ENCODE measurements at regions not wholly inside any gene's neighbourhood (a gene's known extent, or its start where the extent isn't known, plus 50 kb on each side); places are given as distances from the start of the nearest gene placed in this dataset.

DNA sequence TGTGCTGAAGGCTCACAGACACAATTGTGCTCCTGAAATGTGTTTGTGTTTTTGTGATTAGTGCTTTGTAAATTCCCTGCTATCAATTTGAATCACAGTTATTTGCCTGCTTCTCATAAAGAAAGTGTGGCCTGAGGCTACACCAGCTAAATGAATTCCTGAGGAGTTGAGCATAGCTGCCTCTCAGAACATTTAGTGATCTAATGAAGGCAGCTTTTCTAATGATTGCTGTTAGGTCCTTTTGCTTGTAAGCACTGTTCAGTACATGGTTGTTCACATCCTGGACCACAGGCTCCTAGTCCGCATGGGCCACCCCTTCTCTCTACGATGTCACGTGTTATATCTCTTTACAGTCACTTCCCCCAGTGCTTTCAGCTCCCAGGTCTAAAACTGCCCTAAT is 238.2 kb downstream of the B3GLCT start:
- DNase-seq (ENCODE audit: insufficient read length, low spot score) (no peak), FAIRE-seq (no peak)
- TF ChIP-seq POLR2A (IDR thresholded peaks at IDR 0.05; ENCODE audit: low read depth, low read length) (no peak), POLR2AphosphoS5 (IDR thresholded peaks at IDR 0.05; ENCODE audit: low read depth, low read length) (no peak), PAX5 (IDR thresholded peaks at IDR 0.05; ENCODE audit: insufficient read depth, low read length, severe bottlenecking) (no peak), TAF1 (IDR thresholded peaks at IDR 0.05; ENCODE audit: low read depth, low read length) (no peak), SPI1 (IDR thresholded peaks at IDR 0.05; ENCODE audit: low read depth, low read length) (no peak), POU2F2 (IDR thresholded peaks at IDR 0.05; ENCODE audit: low read depth, low read length) (no peak)

DNA sequence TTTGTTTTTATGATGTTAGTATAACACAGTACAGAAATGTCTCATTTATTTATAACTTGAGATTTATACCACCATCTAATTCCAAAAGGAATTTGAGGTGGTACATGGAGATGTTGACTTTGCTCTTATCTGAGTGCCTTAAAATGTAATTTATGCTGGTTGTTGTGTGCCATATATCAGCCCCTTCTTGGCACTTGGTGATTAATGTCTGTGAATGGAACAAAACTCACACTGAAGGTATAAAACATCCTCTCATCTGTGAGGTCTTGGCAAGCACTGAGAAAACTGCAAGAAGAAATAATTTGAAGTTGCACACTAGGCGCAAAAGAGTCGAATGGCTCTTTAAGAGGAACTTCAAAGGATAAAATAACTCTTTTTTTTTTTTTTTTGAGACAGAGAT is 240.4 kb downstream of the B3GLCT start:
- TF ChIP-seq POU2F2 (IDR thresholded peaks at IDR 0.05; ENCODE audit: low read depth, low read length): no peak
- no peak for TF ChIP-seq POLR2A (IDR thresholded peaks at IDR 0.05; ENCODE audit: low read depth, low read length)
- TF ChIP-seq TAF1 (IDR thresholded peaks at IDR 0.05; ENCODE audit: low read depth, low read length): no peak
- TF ChIP-seq SPI1 (IDR thresholded peaks at IDR 0.05; ENCODE audit: low read depth, low read length): no peak
- no peak for TF ChIP-seq PAX5 (IDR thresholded peaks at IDR 0.05; ENCODE audit: insufficient read depth, low read length, severe bottlenecking)
- no peak for TF ChIP-seq POLR2AphosphoS5 (IDR thresholded peaks at IDR 0.05; ENCODE audit: low read depth, low read length)
- no peak for FAIRE-seq
- DNase-seq (ENCODE audit: insufficient read length, low spot score): no peak

- FAIRE-seq (no peak), DNase-seq (ENCODE audit: insufficient read length, low spot score) (no peak)
These were observed 242.2 kb downstream of the B3GLCT start for GRCh38 chr13:31441800-31442510.

DNA sequence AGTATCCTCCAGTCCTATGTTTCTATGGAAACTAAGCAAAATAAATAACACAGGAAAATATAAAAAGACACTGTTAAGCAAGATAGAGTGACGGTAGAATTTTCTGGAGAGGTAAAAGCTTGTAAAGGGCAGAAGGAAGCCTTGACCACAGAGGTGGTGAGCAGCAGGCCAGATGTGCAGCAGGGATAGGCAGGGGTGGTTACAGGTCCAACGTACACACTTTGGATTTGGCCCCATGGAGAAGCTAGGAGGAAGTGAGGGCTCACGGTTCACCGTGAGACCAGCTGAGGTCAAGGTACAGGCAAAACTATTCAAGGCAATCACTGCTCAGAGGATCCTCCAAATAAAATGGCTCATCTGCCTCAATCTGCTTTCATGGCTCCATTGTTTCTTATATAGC is 242.8 kb downstream of the B3GLCT start:
- no peak for FAIRE-seq
- TF ChIP-seq TAF1 (IDR thresholded peaks at IDR 0.05; ENCODE audit: low read depth, low read length): no peak
- TF ChIP-seq POU2F2 (IDR thresholded peaks at IDR 0.05; ENCODE audit: low read depth, low read length): no peak
- no peak for TF ChIP-seq SPI1 (IDR thresholded peaks at IDR 0.05; ENCODE audit: low read depth, low read length)
- TF ChIP-seq POLR2A (IDR thresholded peaks at IDR 0.05; ENCODE audit: low read depth, low read length): no peak
- TF ChIP-seq POLR2AphosphoS5 (IDR thresholded peaks at IDR 0.05; ENCODE audit: low read depth, low read length): no peak
- no peak for TF ChIP-seq PAX5 (IDR thresholded peaks at IDR 0.05; ENCODE audit: insufficient read depth, low read length, severe bottlenecking)
- DNase-seq (ENCODE audit: insufficient read length, low spot score): no peak

More at GRCh38 chr13:31441800-31442510, 242.2 kb downstream of the B3GLCT start:
- TF ChIP-seq SPI1 (IDR thresholded peaks at IDR 0.05; ENCODE audit: low read depth, low read length) (no peak), POLR2AphosphoS5 (IDR thresholded peaks at IDR 0.05; ENCODE audit: low read depth, low read length) (no peak), PAX5 (IDR thresholded peaks at IDR 0.05; ENCODE audit: insufficient read depth, low read length, severe bottlenecking) (no peak), POLR2A (IDR thresholded peaks at IDR 0.05; ENCODE audit: low read depth, low read length) (no peak), POU2F2 (IDR thresholded peaks at IDR 0.05; ENCODE audit: low read depth, low read length) (no peak)

DNA sequence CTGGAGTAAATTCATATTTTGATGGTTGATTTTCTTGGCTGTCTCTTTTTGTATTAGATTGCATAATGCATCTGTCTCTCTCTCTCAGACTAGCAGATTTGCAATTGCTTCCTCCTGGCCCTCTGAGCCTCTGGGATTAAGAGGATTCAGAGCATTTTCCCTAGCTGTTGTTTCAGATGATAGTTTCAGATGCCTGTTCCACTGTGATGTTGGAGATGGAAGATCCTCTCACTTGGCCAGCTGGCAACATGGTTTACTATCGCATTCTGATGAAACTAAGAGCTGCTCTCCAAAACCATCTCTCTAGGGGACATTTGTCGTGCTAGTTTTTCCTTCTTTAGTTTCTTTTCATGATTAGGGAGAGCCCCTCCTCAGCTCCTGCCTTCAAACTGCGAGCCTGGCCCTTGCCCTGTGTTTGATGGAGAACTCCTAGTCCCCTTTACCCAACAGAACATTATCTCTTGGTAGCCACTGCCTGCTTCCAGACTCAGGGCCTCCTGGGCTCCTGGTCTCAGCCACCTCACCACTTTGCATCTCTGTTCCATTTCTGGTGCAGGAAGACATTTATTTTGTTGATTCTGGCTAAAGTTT is 244.6 kb downstream of the B3GLCT start:
- TF ChIP-seq SPI1 (IDR thresholded peaks at IDR 0.05; ENCODE audit: low read depth, low read length) (no peak), TAF1 (IDR thresholded peaks at IDR 0.05; ENCODE audit: low read depth, low read length) (no peak), POLR2A (IDR thresholded peaks at IDR 0.05; ENCODE audit: low read depth, low read length) (no peak), PAX5 (IDR thresholded peaks at IDR 0.05; ENCODE audit: insufficient read depth, low read length, severe bottlenecking) (no peak), POLR2AphosphoS5 (IDR thresholded peaks at IDR 0.05; ENCODE audit: low read depth, low read length) (no peak), POU2F2 (IDR thresholded peaks at IDR 0.05; ENCODE audit: low read depth, low read length) (no peak)
- FAIRE-seq (no peak), DNase-seq (ENCODE audit: insufficient read length, low spot score) (no peak)

GRCh38 chr13:31452525-31452924 is 252.8 kb downstream of the B3GLCT start:
- DNase-seq (ENCODE audit: insufficient read length, low spot score) (no peak), FAIRE-seq (no peak)
- no peak for TF ChIP-seq SPI1 (IDR thresholded peaks at IDR 0.05; ENCODE audit: low read depth, low read length)

- DNase-seq (ENCODE audit: insufficient read length, low spot score) (no peak), FAIRE-seq (no peak)
- TF ChIP-seq PAX5 (IDR thresholded peaks at IDR 0.05; ENCODE audit: insufficient read depth, low read length, severe bottlenecking): no peak
- TF ChIP-seq SPI1 (IDR thresholded peaks at IDR 0.05; ENCODE audit: low read depth, low read length): no peak
- no peak for TF ChIP-seq POU2F2 (IDR thresholded peaks at IDR 0.05; ENCODE audit: low read depth, low read length)
- TF ChIP-seq POLR2A (IDR thresholded peaks at IDR 0.05; ENCODE audit: low read depth, low read length): no peak
- TF ChIP-seq TAF1 (IDR thresholded peaks at IDR 0.05; ENCODE audit: low read depth, low read length): no peak
- no peak for TF ChIP-seq POLR2AphosphoS5 (IDR thresholded peaks at IDR 0.05; ENCODE audit: low read depth, low read length)
These were observed 255.8 kb downstream of the B3GLCT start for GRCh38 chr13:31455581-31455980.

GRCh38 chr13:31456056-31456455 is 256.3 kb downstream of the B3GLCT start:
- DNase-seq (ENCODE audit: insufficient read length, low spot score) (no peak), FAIRE-seq (no peak)
- TF ChIP-seq POLR2AphosphoS5 (IDR thresholded peaks at IDR 0.05; ENCODE audit: low read depth, low read length): no peak
- no peak for TF ChIP-seq TAF1 (IDR thresholded peaks at IDR 0.05; ENCODE audit: low read depth, low read length)
- TF ChIP-seq POLR2A (IDR thresholded peaks at IDR 0.05; ENCODE audit: low read depth, low read length): no peak
- no peak for TF ChIP-seq PAX5 (IDR thresholded peaks at IDR 0.05; ENCODE audit: insufficient read depth, low read length, severe bottlenecking)
- no peak for TF ChIP-seq POU2F2 (IDR thresholded peaks at IDR 0.05; ENCODE audit: low read depth, low read length)
- no peak for TF ChIP-seq SPI1 (IDR thresholded peaks at IDR 0.05; ENCODE audit: low read depth, low read length)

- no peak for DNase-seq (ENCODE audit: insufficient read length, low spot score)
- no peak for FAIRE-seq
- no peak for TF ChIP-seq POU2F2 (IDR thresholded peaks at IDR 0.05; ENCODE audit: low read depth, low read length)
- no peak for TF ChIP-seq PAX5 (IDR thresholded peaks at IDR 0.05; ENCODE audit: insufficient read depth, low read length, severe bottlenecking)
- TF ChIP-seq POLR2AphosphoS5 (IDR thresholded peaks at IDR 0.05; ENCODE audit: low read depth, low read length): no peak
- TF ChIP-seq POLR2A (IDR thresholded peaks at IDR 0.05; ENCODE audit: low read depth, low read length): no peak
- no peak for TF ChIP-seq SPI1 (IDR thresholded peaks at IDR 0.05; ENCODE audit: low read depth, low read length)
- no peak for TF ChIP-seq TAF1 (IDR thresholded peaks at IDR 0.05; ENCODE audit: low read depth, low read length)
These were observed 260.3 kb downstream of the B3GLCT start for GRCh38 chr13:31460061-31460460.

- no peak for FAIRE-seq
- DNase-seq (ENCODE audit: insufficient read length, low spot score): no peak
- TF ChIP-seq PAX5 (IDR thresholded peaks at IDR 0.05; ENCODE audit: insufficient read depth, low read length, severe bottlenecking) (no peak), SPI1 (IDR thresholded peaks at IDR 0.05; ENCODE audit: low read depth, low read length) (no peak)
These were observed 262.1 kb downstream of the B3GLCT start for GRCh38 chr13:31461923-31462322.

Data from GM12891 (cell line).